Lower leg skin (tissue), 3 donors: ENCODE measurements at regions not wholly inside any gene's neighbourhood (a gene's known extent, or its start where the extent isn't known, plus 50 kb on each side); places are given as distances from the start of the nearest gene placed in this dataset.

Experiments used
- POLR2A ChIP-seq, 2 donors: fragments of 450-650 bp; IDR thresholded peaks; one replicate each; pipeline ENCODE4 v1.6.1; 2016 to 2017; ENCODE audit warnings: antibody characterized with exemption in 2 of 2, mild to moderate bottlenecking in 1 of 2, moderate library complexity in 1 of 2
- TF ChIP-seq, protein P1 (sequence below), 3 donors: fragments of 450-650 bp; IDR thresholded peaks; one replicate each; pipeline ENCODE4 v1.5.1; 2016; ENCODE audit warnings: antibody characterized with exemption in 3 of 3, mild to moderate bottlenecking in 3 of 3, moderate library complexity in 2 of 3

DNA sequence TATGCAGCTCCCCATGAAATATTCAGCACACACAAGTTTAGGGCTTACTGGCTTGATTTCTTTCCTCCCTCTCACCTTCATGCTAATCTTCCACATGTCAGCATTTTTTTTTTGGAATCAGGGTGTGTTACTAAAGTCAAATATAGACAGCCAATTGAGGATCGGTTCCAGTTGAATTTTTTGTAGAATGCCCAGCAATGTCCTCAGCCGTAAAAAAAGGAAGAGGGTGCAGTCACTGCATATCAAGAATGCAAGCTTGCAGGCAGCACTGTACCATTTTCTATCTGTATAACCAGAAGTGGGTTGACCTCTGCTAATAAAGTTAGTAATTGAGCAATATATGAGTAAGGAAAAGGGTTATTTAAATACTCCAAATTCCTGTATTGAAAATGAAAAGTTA, 51.4 kb upstream of the CHMP2B start:
- TF ChIP-seq POLR2A (IDR thresholded peaks at IDR 0.05) = no peak
- TF ChIP-seq, protein P1, sequence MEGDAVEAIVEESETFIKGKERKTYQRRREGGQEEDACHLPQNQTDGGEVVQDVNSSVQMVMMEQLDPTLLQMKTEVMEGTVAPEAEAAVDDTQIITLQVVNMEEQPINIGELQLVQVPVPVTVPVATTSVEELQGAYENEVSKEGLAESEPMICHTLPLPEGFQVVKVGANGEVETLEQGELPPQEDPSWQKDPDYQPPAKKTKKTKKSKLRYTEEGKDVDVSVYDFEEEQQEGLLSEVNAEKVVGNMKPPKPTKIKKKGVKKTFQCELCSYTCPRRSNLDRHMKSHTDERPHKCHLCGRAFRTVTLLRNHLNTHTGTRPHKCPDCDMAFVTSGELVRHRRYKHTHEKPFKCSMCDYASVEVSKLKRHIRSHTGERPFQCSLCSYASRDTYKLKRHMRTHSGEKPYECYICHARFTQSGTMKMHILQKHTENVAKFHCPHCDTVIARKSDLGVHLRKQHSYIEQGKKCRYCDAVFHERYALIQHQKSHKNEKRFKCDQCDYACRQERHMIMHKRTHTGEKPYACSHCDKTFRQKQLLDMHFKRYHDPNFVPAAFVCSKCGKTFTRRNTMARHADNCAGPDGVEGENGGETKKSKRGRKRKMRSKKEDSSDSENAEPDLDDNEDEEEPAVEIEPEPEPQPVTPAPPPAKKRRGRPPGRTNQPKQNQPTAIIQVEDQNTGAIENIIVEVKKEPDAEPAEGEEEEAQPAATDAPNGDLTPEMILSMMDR (IDR thresholded peaks at IDR 0.05) = no peak
